GM23338 (cell line): ENCODE measurements at regions not wholly inside any gene's neighbourhood (a gene's known extent, or its start where the extent isn't known, plus 50 kb on each side); places are given as distances from the start of the nearest gene placed in this dataset.

Experiments
- ATAC-seq: fragments of 200-7000 bp; cut with Tn5 transposase; 3 replicates; pipeline ENCODE4 v1.9.1; 2020
- DNase-seq: peaks from one replicate; pipeline ENCODE4 v3.0.0-alpha.2; 2015; ENCODE audit warnings: low spot score
- H2AFZ ChIP-seq: fragments of 200-600 bp; sonication (generic); 2 replicates; pipeline ENCODE4 v1.8.0; 2016; ENCODE audit warnings: antibody characterized with exemption, mild to moderate bottlenecking, moderate library complexity
- H3F3A ChIP-seq: fragments of 200-600 bp; sonication (generic); replicated peaks from 2 replicates; pipeline ENCODE4 v1.8.0; 2017; ENCODE audit warnings: antibody characterized with exemption, mixed run types, low read depth
- H3K27ac ChIP-seq: fragments of 200-600 bp; sonication (generic); 2 replicates; pipeline ENCODE4 v1.6.1; 2016; ENCODE audit warnings: low read depth
- H3K27me3 ChIP-seq: fragments of 200-600 bp; sonication (generic); 2 replicates; pipeline ENCODE4 v1.8.0; 2016; ENCODE audit warnings: mild to moderate bottlenecking, mixed run types, moderate library complexity; ENCODE audit not compliant: insufficient read depth
- H3K36me3 ChIP-seq: fragments of 200-600 bp; sonication (generic); 2 replicates; pipeline ENCODE4 v1.8.0; 2016; ENCODE audit warnings: mild to moderate bottlenecking; ENCODE audit not compliant: insufficient read depth
- H3K4me1 ChIP-seq: fragments of 200-600 bp; sonication (generic); 2 replicates; pipeline ENCODE4 v1.8.0; 2016; ENCODE audit warnings: mild to moderate bottlenecking, moderate library complexity; ENCODE audit not compliant: insufficient read depth
- H3K4me2 ChIP-seq: fragments of 200-600 bp; sonication (generic); 2 replicates; pipeline ENCODE4 v1.7.1; 2017; ENCODE audit warnings: mixed run types
- H3K4me3 ChIP-seq: fragments of 200-600 bp; sonication (generic); 2 replicates; pipeline ENCODE4 v1.6.1; 2016; ENCODE audit warnings: mixed run types
- H3K79me2 ChIP-seq: fragments of 200-600 bp; sonication (generic); replicated peaks from 2 replicates; pipeline ENCODE4 v1.8.0; 2017; ENCODE audit warnings: mild to moderate bottlenecking; ENCODE audit not compliant: insufficient read depth
- H3K9me2 ChIP-seq: fragments of 200-600 bp; sonication (generic); 2 replicates; pipeline ENCODE4 v1.8.0; 2017; ENCODE audit not compliant: insufficient read depth
- H4K20me1 ChIP-seq: fragments of 200-600 bp; sonication (generic); replicated peaks from 2 replicates; pipeline ENCODE4 v1.8.0; 2017; ENCODE audit warnings: mild to moderate bottlenecking; ENCODE audit not compliant: insufficient read depth
- H3K27ac Mint-ChIP-seq: 2 replicates; pipeline ENCODE4 v1.8.0; 2020; ENCODE audit warnings: inconsistent platforms, mild to moderate bottlenecking, moderate library complexity, mixed read lengths
- H3K27me3 Mint-ChIP-seq: 3 replicates; pipeline ENCODE4 v1.8.0; 2022; ENCODE audit warnings: low read depth, mild to moderate bottlenecking, moderate library complexity, mixed read lengths, inconsistent platforms; ENCODE audit not compliant: insufficient read depth, poor library complexity
- H3K36me3 Mint-ChIP-seq: 3 replicates; pipeline ENCODE4 v1.8.0; 2021; ENCODE audit warnings: low read depth, mild to moderate bottlenecking, inconsistent platforms, moderate library complexity, mixed read lengths
- H3K4me1 Mint-ChIP-seq: 3 replicates; pipeline ENCODE4 v1.8.0; 2020; ENCODE audit warnings: mild to moderate bottlenecking, inconsistent platforms, mixed read lengths
- H3K4me3 Mint-ChIP-seq: 3 replicates; pipeline ENCODE4 v1.8.0; 2021; ENCODE audit warnings: moderate library complexity, mild to moderate bottlenecking, inconsistent platforms, mixed read lengths
- H3K9me3 Mint-ChIP-seq: 3 replicates; pipeline ENCODE4 v1.8.0; 2020; ENCODE audit warnings: moderate library complexity, mild to moderate bottlenecking, inconsistent platforms, mixed read lengths
- CTCF ChIP-seq, 2 experiments: fragments of 200-600 bp in 1 of 2; sonication (generic) in 1 of 2; conservative IDR thresholded peaks; 2 replicates each; pipeline versions ENCODE4 v1.5.1 to v1.6.1; 2016 to 2017; ENCODE audit warnings: antibody characterized with exemption in 2 of 2, low read depth in 2 of 2, mild to moderate bottlenecking in 2 of 2, moderate library complexity in 1 of 2
- ETS1 ChIP-seq: IDR thresholded peaks from 2 replicates; pipeline ENCODE4 v1.6.1; 2016; ENCODE audit warnings: antibody characterized with exemption
- EZH2 ChIP-seq: fragments of 200-600 bp; sonication (generic); IDR thresholded peaks from one replicate; pipeline ENCODE4 v1.8.0; 2017; ENCODE audit warnings: antibody characterized with exemption, mild to moderate bottlenecking, low read depth; ENCODE audit not compliant: unreplicated experiment
- EZH2phosphoT487 ChIP-seq: fragments of 200-600 bp; sonication (generic); IDR thresholded peaks from one replicate; pipeline ENCODE4 v1.8.1; 2018; ENCODE audit warnings: antibody characterized with exemption; ENCODE audit not compliant: unreplicated experiment
- NANOG ChIP-seq: IDR thresholded peaks from 2 replicates; pipeline ENCODE4 v1.6.1; 2016; ENCODE audit warnings: antibody characterized with exemption, borderline replicate concordance
- REST ChIP-seq: IDR thresholded peaks from one replicate; pipeline ENCODE4 v1.6.1; 2018; ENCODE audit warnings: antibody characterized with exemption; ENCODE audit not compliant: unreplicated experiment
- STAT1 ChIP-seq: IDR thresholded peaks from one replicate; pipeline ENCODE4 v1.6.1; 2016; ENCODE audit warnings: antibody characterized with exemption; ENCODE audit not compliant: unreplicated experiment
- ZNF114 ChIP-seq: fragments of 250-450 bp; sonication (Bioruptor Pico); IDR thresholded peaks from 2 replicates; pipeline ENCODE4 v1.5.0; 2020; ENCODE audit warnings: mild to moderate bottlenecking, moderate library complexity
- ZNF331 ChIP-seq: fragments of 250-450 bp; sonication (Bioruptor Pico); IDR thresholded peaks from 2 replicates; pipeline ENCODE4 v1.5.0; 2020; ENCODE audit warnings: low read depth, mild to moderate bottlenecking, moderate library complexity

GRCh38 chr2:120831086-120831485 lies 95.4 kb downstream of the GLI2 start:
- H3K79me2 ChIP-seq: peaks cover 90% of the 10 kb centered on the region
- H3K4me3 Mint-ChIP-seq: no peak overlapping the region

GRCh38 chr2:120831891-120832290 lies 96.2 kb downstream of the GLI2 start:
- Histone ChIP-seq H3K36me3 (no peaks in the 10 kb centered on the region), H3K4me2 (no peak overlapping the region), H3K27ac (no peak overlapping the region), H2AFZ (no peak overlapping the region), H4K20me1 (peaks cover 38% of the 10 kb centered on the region), H3K4me1 (peaks cover 39% of the 10 kb centered on the region), H3K27me3 (no peaks in the 10 kb centered on the region), H3K79me2 (peaks cover 90% of the 10 kb centered on the region), H3K4me3 (no peak overlapping the region), H3F3A (0 out of 2 replicates have a peak, but pooled peaks cover 4% of the 10 kb centered on the region), H3K9me2 (no peaks in the 10 kb centered on the region)
- Mint-ChIP-seq H3K27me3 (peaks cover 8% of the 10 kb centered on the region), H3K27ac (no peak overlapping the region), H3K36me3 (peaks cover 6% of the 10 kb centered on the region), H3K4me3 (no peak overlapping the region), H3K4me1 (peaks cover 40% of the 10 kb centered on the region), H3K9me3 (no peaks in the 10 kb centered on the region; the same call in 2 of the 3 replicates)
- ATAC-seq: no peak
- no peak for DNase-seq
- TF ChIP-seq ZNF114 (CRISPR knock-in tag) (no peak), ZNF331 (no peak), EZH2phosphoT487 (no peak), ETS1 (no peak), NANOG (no peak), EZH2 (no peak), CTCF (conservative IDR thresholded peaks at IDR 0.05; ENCODE audit: low read depth in 2 of 2) (no peak), STAT1 (no peak), REST (no peak)

More at GRCh38 chr2:120831086-120831485, 95.4 kb downstream of the GLI2 start:
- no peak for TF ChIP-seq ZNF331
- H3K27ac Mint-ChIP-seq: no peak overlapping the region
- no peaks in the 10 kb centered on the region for H3K9me3 Mint-ChIP-seq
- Histone ChIP-seq H2AFZ (no peak overlapping the region), H3K9me2 (no peaks in the 10 kb centered on the region), H3K27me3 (no peaks in the 10 kb centered on the region), H3K4me1 (peaks cover 34% of the 10 kb centered on the region), H3K36me3 (no peaks in the 10 kb centered on the region), H3K4me3 (no peak overlapping the region), H3K4me2 (no peak overlapping the region), H4K20me1 (peaks cover 34% of the 10 kb centered on the region), H3F3A (0 out of 2 replicates have a peak, but pooled peaks cover 4% of the 10 kb centered on the region), H3K27ac (no peak overlapping the region)
- ATAC-seq (no peak), DNase-seq (no peak)
- H3K36me3 Mint-ChIP-seq: peaks cover under 1% of the 10 kb centered on the region; the same call in 1 of the 3 replicates
- peaks cover 44% of the 10 kb centered on the region for H3K4me1 Mint-ChIP-seq
- H3K27me3 Mint-ChIP-seq: peaks cover 7% of the 10 kb centered on the region
